ENCODE measurements at regions not wholly inside any gene's neighbourhood (a gene's known extent, or its start where the extent isn't known, plus 50 kb on each side); places are given as distances from the start of the nearest gene placed in this dataset.
"Not testable (repeated sequence)": the region's sequence is repeated elsewhere in the genome, so short reads cannot be mapped to it uniquely, and the experiment has no call there.

- TF ChIP-seq, protein P1, sequence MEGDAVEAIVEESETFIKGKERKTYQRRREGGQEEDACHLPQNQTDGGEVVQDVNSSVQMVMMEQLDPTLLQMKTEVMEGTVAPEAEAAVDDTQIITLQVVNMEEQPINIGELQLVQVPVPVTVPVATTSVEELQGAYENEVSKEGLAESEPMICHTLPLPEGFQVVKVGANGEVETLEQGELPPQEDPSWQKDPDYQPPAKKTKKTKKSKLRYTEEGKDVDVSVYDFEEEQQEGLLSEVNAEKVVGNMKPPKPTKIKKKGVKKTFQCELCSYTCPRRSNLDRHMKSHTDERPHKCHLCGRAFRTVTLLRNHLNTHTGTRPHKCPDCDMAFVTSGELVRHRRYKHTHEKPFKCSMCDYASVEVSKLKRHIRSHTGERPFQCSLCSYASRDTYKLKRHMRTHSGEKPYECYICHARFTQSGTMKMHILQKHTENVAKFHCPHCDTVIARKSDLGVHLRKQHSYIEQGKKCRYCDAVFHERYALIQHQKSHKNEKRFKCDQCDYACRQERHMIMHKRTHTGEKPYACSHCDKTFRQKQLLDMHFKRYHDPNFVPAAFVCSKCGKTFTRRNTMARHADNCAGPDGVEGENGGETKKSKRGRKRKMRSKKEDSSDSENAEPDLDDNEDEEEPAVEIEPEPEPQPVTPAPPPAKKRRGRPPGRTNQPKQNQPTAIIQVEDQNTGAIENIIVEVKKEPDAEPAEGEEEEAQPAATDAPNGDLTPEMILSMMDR (IDR thresholded peaks at IDR 0.05), result not testable (repeated sequence)
- not testable (repeated sequence) for TF ChIP-seq POLR2A (IDR thresholded peaks at IDR 0.05)
These were observed 71.0 kb upstream of the SH3GLB1 start for GRCh38 chr1:86633306-86633838.

Measured in esophagus squamous epithelium (tissue), 4 donors.